ENCODE measurements at regions not wholly inside any gene's neighbourhood (a gene's known extent, or its start where the extent isn't known, plus 50 kb on each side); places are given as distances from the start of the nearest gene placed in this dataset.

GRCh38 chr18:4511166-4511565, 56.1 kb upstream of the DLGAP1 start:
- no peak for DNase-seq

DNA sequence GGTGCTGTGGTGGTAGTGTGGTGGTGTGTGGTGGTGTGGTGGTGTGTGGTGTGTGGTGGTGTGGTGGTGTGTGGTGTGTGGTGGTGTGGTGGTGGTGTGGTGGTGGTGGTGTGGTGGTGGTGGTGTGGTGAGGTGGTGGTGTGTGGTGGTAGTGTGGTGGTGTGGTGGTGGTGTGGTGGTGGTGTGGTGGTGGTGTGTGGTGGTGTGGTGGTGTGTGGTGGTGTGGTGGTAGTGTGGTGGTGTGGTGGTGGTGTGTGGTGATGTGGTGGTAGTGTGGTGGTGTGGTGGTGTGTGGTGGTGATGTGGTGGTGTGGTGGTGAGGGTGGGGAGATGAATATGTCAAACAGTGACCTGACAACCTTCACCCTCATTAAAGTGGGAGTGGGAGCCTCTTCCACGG, 55.6 kb upstream of the DLGAP1 start:
- no peak for DNase-seq

- no peak for DNase-seq
Measured at GRCh38 chr18:4510160-4510559, 55.1 kb upstream of the DLGAP1 start.

Data from hippocampal formation (tissue), 2 donors.